GM12891 (cell line): ENCODE measurements at regions not wholly inside any gene's neighbourhood (a gene's known extent, or its start where the extent isn't known, plus 50 kb on each side); places are given as distances from the start of the nearest gene placed in this dataset.

Experiments used
- PAX5 ChIP-seq: IDR thresholded peaks from 2 replicates; pipeline ENCODE4 v1.6.1; 2011; ENCODE audit warnings: low read length, moderate library complexity, mild to moderate bottlenecking; ENCODE audit not compliant: insufficient read depth, severe bottlenecking
- POLR2A ChIP-seq: IDR thresholded peaks from 2 replicates; pipeline ENCODE4 v1.6.1; 2011; ENCODE audit warnings: low read depth, low read length, control low read depth
- POLR2AphosphoS5 ChIP-seq: IDR thresholded peaks from 2 replicates; pipeline ENCODE4 v1.6.1; 2011; ENCODE audit warnings: low read depth, low read length, control low read depth
- POU2F2 ChIP-seq: IDR thresholded peaks from 2 replicates; pipeline ENCODE4 v1.6.1; 2011; ENCODE audit warnings: low read depth, mild to moderate bottlenecking, control low read depth, low read length, moderate library complexity
- SPI1 ChIP-seq: IDR thresholded peaks from 2 replicates; pipeline ENCODE4 v1.6.1; 2011; ENCODE audit warnings: low read depth, low read length, control low read depth
- TAF1 ChIP-seq: IDR thresholded peaks from 2 replicates; pipeline ENCODE4 v1.6.1; 2011; ENCODE audit warnings: low read depth, low read length, control low read depth

DNA sequence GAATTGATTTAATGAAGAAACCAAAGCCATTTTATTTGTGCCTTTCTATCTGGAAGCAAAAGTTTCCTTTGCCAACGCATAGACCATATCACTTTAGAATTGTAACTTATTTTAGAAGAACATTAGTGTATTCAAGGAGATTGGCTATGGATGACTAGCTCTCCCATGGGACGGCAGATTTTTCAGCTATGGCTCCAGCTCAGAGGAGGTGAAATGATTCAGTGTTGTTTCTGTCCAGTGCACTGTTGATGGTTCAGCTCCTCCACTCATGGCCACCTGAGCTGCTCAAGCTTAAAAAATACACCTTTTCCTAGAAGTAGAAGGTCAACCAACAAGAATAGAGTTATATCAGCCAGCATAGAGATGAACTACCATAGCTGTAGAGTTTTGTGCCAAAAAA lies 1597.5 kb upstream of the PIK3C3 start:
- no peak for TF ChIP-seq POLR2A
- TF ChIP-seq TAF1: no peak
- TF ChIP-seq SPI1: no peak
- no peak for TF ChIP-seq POLR2AphosphoS5
- TF ChIP-seq POU2F2: no peak
- no peak for TF ChIP-seq PAX5
